ENCODE measurements at regions not wholly inside any gene's neighbourhood (a gene's known extent, or its start where the extent isn't known, plus 50 kb on each side); places are given as distances from the start of the nearest gene placed in this dataset.

DNA sequence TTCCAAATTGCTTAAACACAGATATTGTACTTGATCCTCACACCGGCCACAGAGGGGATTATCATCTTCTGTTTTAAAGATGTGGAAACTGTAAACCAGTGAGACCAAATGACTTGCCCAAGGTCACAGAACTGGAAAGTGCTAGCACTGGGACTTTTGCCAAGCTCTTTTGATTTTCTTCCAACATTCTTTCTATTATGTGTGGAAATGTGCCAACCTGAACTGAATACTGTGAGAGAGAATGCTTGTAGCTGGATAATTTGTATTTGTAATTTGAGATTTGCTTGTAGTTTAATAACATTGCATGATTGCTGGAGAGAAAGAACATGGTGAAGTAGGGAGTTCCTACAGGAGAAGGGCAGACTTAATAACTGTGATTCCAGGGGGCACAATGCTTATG lies 977.9 kb upstream of the NUDT12 start:
- H3K4me1 ChIP-seq (ENCODE audit: control insufficient read depth in 3 of 3, insufficient read depth in 3 of 3, low read length in 3 of 3), result no peaks in the 10 kb centered on the region
- H3K9me3 ChIP-seq (ENCODE audit: control insufficient read depth in 3 of 3, low read length in 3 of 3), result no peaks in the 10 kb centered on the region
- H3K9ac ChIP-seq (ENCODE audit: low read depth in 1 of 3, low read length in 3 of 3), result no peak overlapping the region
- no peak overlapping the region for H3K4me3 ChIP-seq (ENCODE audit: low read length in 3 of 3)
- H3K27ac ChIP-seq (ENCODE audit: low read depth, low read length), result no peak overlapping the region
- no peaks in the 10 kb centered on the region for H3K36me3 ChIP-seq (ENCODE audit: control insufficient read depth in 3 of 3, insufficient read depth in 3 of 3, low read length in 3 of 3)
- no peaks in the 10 kb centered on the region for H3K27me3 ChIP-seq (ENCODE audit: control insufficient read depth in 3 of 3, insufficient read depth in 3 of 3, low read length in 3 of 3)

DNA sequence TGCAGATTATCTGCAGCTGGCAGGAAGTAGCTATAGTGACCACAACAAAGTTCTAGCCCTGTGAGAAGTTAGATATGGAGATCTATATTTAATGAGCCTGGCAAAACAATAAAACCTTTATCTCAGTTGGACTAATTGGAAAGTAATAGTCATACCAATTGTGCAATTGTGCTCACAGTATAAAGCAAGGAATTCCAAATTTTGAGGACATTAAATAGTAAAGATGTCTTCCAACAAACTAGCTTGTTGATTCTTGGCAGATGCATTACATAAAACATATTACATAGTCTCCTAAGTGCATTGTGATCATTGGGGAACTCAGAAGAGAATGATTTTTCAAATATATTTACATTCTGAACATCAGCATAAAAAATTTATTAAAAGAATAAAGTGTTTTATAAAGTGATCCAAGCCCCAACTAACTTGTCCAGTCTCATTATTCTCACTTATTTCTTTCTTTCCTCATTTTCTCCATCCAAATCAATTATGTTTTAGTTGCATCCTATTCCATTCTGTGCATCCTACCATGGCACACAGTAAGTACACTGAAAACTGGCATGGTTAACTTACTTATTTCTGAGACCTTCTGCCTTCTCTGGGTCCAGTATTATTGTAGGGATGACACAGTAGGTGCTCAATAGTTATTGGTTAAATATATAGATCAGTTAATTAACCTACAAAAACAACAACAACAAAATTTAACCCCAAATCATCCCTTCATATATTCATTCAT lies 977.2 kb upstream of the NUDT12 start:
- Histone ChIP-seq H3K4me3 (ENCODE audit: low read length in 3 of 3) (no peak overlapping the region), H3K36me3 (ENCODE audit: control insufficient read depth in 3 of 3, insufficient read depth in 3 of 3, low read length in 3 of 3) (no peaks in the 10 kb centered on the region), H3K27ac (ENCODE audit: low read depth, low read length) (no peak overlapping the region), H3K9me3 (ENCODE audit: control insufficient read depth in 3 of 3, low read length in 3 of 3) (no peaks in the 10 kb centered on the region), H3K4me1 (ENCODE audit: control insufficient read depth in 3 of 3, insufficient read depth in 3 of 3, low read length in 3 of 3) (no peaks in the 10 kb centered on the region), H3K27me3 (ENCODE audit: control insufficient read depth in 3 of 3, insufficient read depth in 3 of 3, low read length in 3 of 3) (no peaks in the 10 kb centered on the region), H3K9ac (ENCODE audit: low read depth in 1 of 3, low read length in 3 of 3) (no peak overlapping the region)

DNA sequence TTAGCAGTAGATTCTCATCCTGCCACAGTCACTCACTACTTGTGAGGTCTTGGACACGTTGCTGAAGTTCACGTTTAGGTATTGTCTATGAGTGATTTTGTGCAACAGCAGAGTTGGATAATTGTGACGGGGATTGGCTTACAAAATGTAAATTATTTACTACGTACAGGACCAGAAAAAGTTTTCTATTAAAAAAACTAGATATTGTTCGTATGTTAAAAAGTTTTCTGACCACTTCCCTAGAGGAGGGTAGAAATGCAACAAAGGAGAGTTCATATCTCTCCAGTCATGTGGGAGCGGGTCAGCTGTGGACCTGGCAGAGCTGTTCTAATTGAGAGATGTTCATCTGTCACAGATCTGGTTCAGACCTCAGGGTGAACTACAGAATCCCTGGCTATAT lies 976.1 kb upstream of the NUDT12 start:
- H3K9me3 ChIP-seq (ENCODE audit: control insufficient read depth in 3 of 3, low read length in 3 of 3), result no peaks in the 10 kb centered on the region
- H3K9ac ChIP-seq (ENCODE audit: low read depth in 1 of 3, low read length in 3 of 3), result no peak overlapping the region
- no peaks in the 10 kb centered on the region for H3K27me3 ChIP-seq (ENCODE audit: control insufficient read depth in 3 of 3, insufficient read depth in 3 of 3, low read length in 3 of 3)
- H3K4me3 ChIP-seq (ENCODE audit: low read length in 3 of 3), result no peak overlapping the region
- no peak overlapping the region for H3K27ac ChIP-seq (ENCODE audit: low read depth, low read length)
- no peaks in the 10 kb centered on the region for H3K36me3 ChIP-seq (ENCODE audit: control insufficient read depth in 3 of 3, insufficient read depth in 3 of 3, low read length in 3 of 3)
- no peaks in the 10 kb centered on the region for H3K4me1 ChIP-seq (ENCODE audit: control insufficient read depth in 3 of 3, insufficient read depth in 3 of 3, low read length in 3 of 3)

DNA sequence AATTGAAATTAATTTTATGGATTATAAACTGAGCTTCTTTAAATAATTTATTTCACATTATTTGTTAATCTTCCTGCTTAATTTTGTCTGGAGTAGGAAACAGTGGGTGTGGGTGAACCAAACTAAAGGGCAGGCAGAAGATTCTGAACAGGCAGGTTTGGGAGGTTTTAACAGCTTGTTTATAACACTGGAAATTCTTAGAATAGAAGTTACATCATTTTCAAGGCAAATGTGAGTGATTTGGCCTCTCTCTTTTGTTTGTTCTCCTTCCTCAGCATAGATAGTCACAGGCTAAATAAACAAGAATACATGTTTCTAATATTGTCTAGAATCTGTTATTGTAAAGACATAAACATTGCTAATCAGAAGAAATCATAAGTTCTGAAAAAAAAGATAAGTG lies 970.9 kb upstream of the NUDT12 start:
- Histone ChIP-seq H3K4me3 (ENCODE audit: low read length in 3 of 3) (no peak overlapping the region), H3K4me1 (ENCODE audit: control insufficient read depth in 3 of 3, insufficient read depth in 3 of 3, low read length in 3 of 3) (no peaks in the 10 kb centered on the region), H3K9ac (ENCODE audit: low read depth in 1 of 3, low read length in 3 of 3) (no peak overlapping the region), H3K27me3 (ENCODE audit: control insufficient read depth in 3 of 3, insufficient read depth in 3 of 3, low read length in 3 of 3) (no peaks in the 10 kb centered on the region), H3K27ac (ENCODE audit: low read depth, low read length) (no peak overlapping the region), H3K9me3 (ENCODE audit: control insufficient read depth in 3 of 3, low read length in 3 of 3) (no peaks in the 10 kb centered on the region), H3K36me3 (ENCODE audit: control insufficient read depth in 3 of 3, insufficient read depth in 3 of 3, low read length in 3 of 3) (no peaks in the 10 kb centered on the region)

DNA sequence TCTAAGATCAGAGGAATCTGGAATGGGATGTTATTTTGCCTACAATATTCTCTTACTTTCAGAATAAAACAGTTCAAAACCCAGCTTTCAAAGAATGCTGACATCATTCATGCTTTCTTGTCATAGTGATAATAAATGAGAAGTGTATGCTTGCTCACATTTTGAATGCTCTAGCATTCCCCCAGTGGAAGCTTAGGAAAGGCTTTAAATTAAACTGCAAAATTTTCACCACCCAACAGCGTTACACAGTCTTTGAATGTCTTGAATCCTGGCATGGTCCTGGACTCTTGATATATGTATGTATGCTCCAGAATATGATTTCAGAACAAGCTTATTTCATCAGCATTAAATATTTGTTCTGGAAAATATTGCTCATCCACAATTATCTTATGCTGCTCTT lies 964.3 kb upstream of the NUDT12 start:
- no peaks in the 10 kb centered on the region for H3K4me1 ChIP-seq (ENCODE audit: control insufficient read depth in 3 of 3, insufficient read depth in 3 of 3, low read length in 3 of 3)
- no peaks in the 10 kb centered on the region for H3K36me3 ChIP-seq (ENCODE audit: control insufficient read depth in 3 of 3, insufficient read depth in 3 of 3, low read length in 3 of 3)
- H3K27ac ChIP-seq (ENCODE audit: low read depth, low read length), result no peak overlapping the region
- H3K9me3 ChIP-seq (ENCODE audit: control insufficient read depth in 3 of 3, low read length in 3 of 3), result peaks cover 0 to 2% (median 0%) of the 10 kb centered on the region in 3 donors
- H3K9ac ChIP-seq (ENCODE audit: low read depth in 1 of 3, low read length in 3 of 3), result no peak overlapping the region
- no peaks in the 10 kb centered on the region for H3K27me3 ChIP-seq (ENCODE audit: control insufficient read depth in 3 of 3, insufficient read depth in 3 of 3, low read length in 3 of 3)
- no peak overlapping the region for H3K4me3 ChIP-seq (ENCODE audit: low read length in 3 of 3)

DNA sequence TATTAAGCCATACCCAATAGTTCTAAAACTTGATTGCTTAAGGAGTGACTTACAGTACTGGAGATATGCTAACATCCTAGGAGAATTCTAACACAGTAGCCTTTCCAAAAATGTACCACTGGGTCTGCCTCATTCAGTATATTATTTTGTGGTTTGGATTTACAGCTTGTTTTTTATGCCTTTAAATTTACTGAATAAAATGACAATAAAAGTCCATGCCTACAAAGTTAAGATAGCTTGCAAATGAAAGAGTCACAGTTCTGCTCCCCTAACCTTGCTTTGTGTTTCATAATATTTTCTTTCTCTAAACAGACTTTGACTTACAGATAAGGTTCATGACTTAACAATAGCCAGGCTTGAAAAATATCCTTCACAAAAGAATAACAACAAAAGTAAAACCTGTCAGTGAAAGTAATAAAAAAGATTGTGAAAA lies 951.1 kb upstream of the NUDT12 start:
- Histone ChIP-seq H3K9me3 (ENCODE audit: control insufficient read depth in 3 of 3, low read length in 3 of 3) (peaks cover 0 to 1% (median 0%) of the 10 kb centered on the region in 3 donors), H3K27ac (ENCODE audit: low read depth, low read length) (no peak overlapping the region), H3K27me3 (ENCODE audit: control insufficient read depth in 3 of 3, insufficient read depth in 3 of 3, low read length in 3 of 3) (no peaks in the 10 kb centered on the region), H3K9ac (ENCODE audit: low read depth in 1 of 3, low read length in 3 of 3) (no peak overlapping the region), H3K4me1 (ENCODE audit: control insufficient read depth in 3 of 3, insufficient read depth in 3 of 3, low read length in 3 of 3) (no peaks in the 10 kb centered on the region), H3K4me3 (ENCODE audit: low read length in 3 of 3) (no peak overlapping the region), H3K36me3 (ENCODE audit: control insufficient read depth in 3 of 3, insufficient read depth in 3 of 3, low read length in 3 of 3) (no peaks in the 10 kb centered on the region)

DNA sequence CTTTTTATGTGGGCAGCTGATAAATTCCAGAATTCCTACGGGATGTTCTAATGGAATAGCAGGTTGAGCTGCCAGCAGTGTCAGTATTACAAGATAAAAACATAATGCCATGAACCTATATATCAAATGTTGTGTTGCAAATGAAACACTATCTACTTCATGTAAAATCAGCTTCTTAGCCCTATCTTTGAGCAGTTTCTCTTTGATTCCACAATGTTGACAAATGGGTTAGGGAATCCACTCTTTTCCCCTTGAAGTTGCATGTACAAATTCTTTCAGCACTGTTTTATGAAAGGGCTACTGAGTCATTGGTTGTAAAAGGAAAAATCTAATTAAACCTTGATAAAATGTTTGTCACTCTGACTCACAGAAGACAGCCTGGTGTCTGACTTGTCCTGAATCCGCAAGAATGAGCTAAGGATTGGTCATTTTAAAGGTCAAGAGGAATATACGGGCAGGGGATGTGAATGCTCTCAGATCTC lies 950.6 kb upstream of the NUDT12 start:
- no peak overlapping the region for H3K4me3 ChIP-seq (ENCODE audit: low read length in 3 of 3)
- H3K9ac ChIP-seq (ENCODE audit: low read depth in 1 of 3, low read length in 3 of 3), result no peak overlapping the region
- H3K27ac ChIP-seq (ENCODE audit: low read depth, low read length), result no peak overlapping the region
- H3K36me3 ChIP-seq (ENCODE audit: control insufficient read depth in 3 of 3, insufficient read depth in 3 of 3, low read length in 3 of 3), result no peaks in the 10 kb centered on the region
- no peaks in the 10 kb centered on the region for H3K4me1 ChIP-seq (ENCODE audit: control insufficient read depth in 3 of 3, insufficient read depth in 3 of 3, low read length in 3 of 3)
- H3K9me3 ChIP-seq (ENCODE audit: control insufficient read depth in 3 of 3, low read length in 3 of 3), result peaks cover 0 to 1% (median 0%) of the 10 kb centered on the region in 3 donors
- H3K27me3 ChIP-seq (ENCODE audit: control insufficient read depth in 3 of 3, insufficient read depth in 3 of 3, low read length in 3 of 3), result no peaks in the 10 kb centered on the region

DNA sequence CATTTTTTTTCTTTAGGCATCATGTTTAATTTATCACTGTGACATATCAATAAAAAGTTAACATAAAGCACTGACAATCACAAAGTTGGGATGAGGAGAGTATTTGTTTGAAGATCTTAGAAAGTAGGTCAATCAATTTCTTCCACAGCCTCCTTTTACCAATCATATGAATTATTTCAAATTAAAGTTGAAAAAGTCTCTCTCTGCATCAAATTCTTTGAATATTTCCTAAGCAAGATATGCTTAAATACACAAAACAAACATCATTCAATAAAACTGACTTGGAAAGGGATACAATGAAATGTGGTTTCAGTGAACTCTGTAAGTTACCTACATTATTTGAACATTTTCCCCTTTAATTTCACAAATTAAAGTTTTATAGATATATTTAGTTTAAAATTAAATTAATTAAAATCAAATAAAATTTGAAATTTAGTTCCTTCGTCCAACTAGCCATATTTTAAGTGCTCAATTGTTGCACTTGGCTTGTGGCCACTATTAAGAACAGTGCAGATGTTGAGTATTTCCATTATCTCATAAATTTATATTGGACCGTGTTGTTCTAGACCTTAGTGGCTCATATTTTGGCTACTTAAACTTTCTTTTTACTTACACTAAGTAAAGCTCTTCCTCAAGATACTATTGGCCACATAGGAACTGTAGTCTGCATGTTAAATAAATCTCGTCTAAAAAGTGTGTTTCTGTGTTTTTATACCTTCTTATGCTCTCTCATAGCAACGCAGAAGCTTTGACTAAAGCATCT lies 949.7 kb upstream of the NUDT12 start:
- Histone ChIP-seq H3K9ac (ENCODE audit: low read depth in 1 of 3, low read length in 3 of 3) (no peak overlapping the region), H3K4me1 (ENCODE audit: control insufficient read depth in 3 of 3, insufficient read depth in 3 of 3, low read length in 3 of 3) (no peaks in the 10 kb centered on the region), H3K4me3 (ENCODE audit: low read length in 3 of 3) (no peak overlapping the region), H3K27ac (ENCODE audit: low read depth, low read length) (no peak overlapping the region), H3K36me3 (ENCODE audit: control insufficient read depth in 3 of 3, insufficient read depth in 3 of 3, low read length in 3 of 3) (no peaks in the 10 kb centered on the region), H3K27me3 (ENCODE audit: control insufficient read depth in 3 of 3, insufficient read depth in 3 of 3, low read length in 3 of 3) (no peaks in the 10 kb centered on the region), H3K9me3 (ENCODE audit: control insufficient read depth in 3 of 3, low read length in 3 of 3) (peaks cover 0 to 1% (median 0%) of the 10 kb centered on the region in 3 donors)

DNA sequence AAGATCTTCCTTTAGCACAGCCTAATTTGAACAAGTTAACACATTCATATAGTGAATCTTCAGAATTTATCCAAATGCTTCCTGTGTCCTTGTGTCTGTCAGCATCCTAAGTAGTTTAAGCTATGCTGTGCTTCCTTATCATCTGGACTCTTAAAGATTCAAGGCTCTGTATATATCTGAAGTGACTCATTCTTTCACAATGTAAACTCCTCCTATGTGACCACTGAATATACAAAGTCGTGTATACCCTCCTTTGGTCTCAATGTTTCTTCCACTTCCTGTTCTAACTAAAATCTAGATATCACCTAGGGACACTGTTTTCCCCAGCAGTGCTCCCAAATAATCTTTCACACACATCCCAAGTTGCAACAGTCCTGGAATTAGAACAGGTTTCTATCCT lies 935.7 kb upstream of the NUDT12 start:
- no peaks in the 10 kb centered on the region for H3K4me1 ChIP-seq (ENCODE audit: control insufficient read depth in 3 of 3, insufficient read depth in 3 of 3, low read length in 3 of 3)
- no peaks in the 10 kb centered on the region for H3K9me3 ChIP-seq (ENCODE audit: control insufficient read depth in 3 of 3, low read length in 3 of 3)
- H3K4me3 ChIP-seq (ENCODE audit: low read length in 3 of 3), result no peak overlapping the region

DNA sequence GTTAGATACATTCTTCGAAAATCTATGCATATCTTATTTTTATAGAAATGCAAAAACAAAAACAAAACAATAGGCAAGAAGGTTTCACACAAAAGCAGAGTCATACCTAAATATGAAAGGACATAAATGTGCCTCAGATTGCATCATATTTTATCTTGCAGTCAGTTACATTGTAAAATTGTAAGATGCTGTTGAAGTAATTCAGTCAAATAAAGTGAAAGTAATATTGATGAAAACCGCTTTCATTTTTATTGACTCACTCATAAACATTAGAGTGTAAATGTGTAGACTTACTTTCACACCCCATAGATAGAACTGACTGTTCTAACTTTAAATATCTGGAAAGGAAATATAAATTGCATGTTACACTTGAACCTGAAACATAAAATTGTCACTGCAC lies 931.5 kb upstream of the NUDT12 start:
- Histone ChIP-seq H3K27ac (ENCODE audit: low read depth, low read length) (no peak overlapping the region), H3K4me3 (ENCODE audit: low read length in 3 of 3) (no peak overlapping the region), H3K36me3 (ENCODE audit: control insufficient read depth in 3 of 3, insufficient read depth in 3 of 3, low read length in 3 of 3) (no peaks in the 10 kb centered on the region), H3K4me1 (ENCODE audit: control insufficient read depth in 3 of 3, insufficient read depth in 3 of 3, low read length in 3 of 3) (no peaks in the 10 kb centered on the region), H3K9me3 (ENCODE audit: control insufficient read depth in 3 of 3, low read length in 3 of 3) (no peaks in the 10 kb centered on the region), H3K9ac (ENCODE audit: low read depth in 1 of 3, low read length in 3 of 3) (no peak overlapping the region), H3K27me3 (ENCODE audit: control insufficient read depth in 3 of 3, insufficient read depth in 3 of 3, low read length in 3 of 3) (no peaks in the 10 kb centered on the region)

More for the DNA sequence above, 935.7 kb upstream of the NUDT12 start:
- Histone ChIP-seq H3K27ac (ENCODE audit: low read depth, low read length) (no peak overlapping the region), H3K27me3 (ENCODE audit: control insufficient read depth in 3 of 3, insufficient read depth in 3 of 3, low read length in 3 of 3) (no peaks in the 10 kb centered on the region), H3K9ac (ENCODE audit: low read depth in 1 of 3, low read length in 3 of 3) (no peak overlapping the region), H3K36me3 (ENCODE audit: control insufficient read depth in 3 of 3, insufficient read depth in 3 of 3, low read length in 3 of 3) (no peaks in the 10 kb centered on the region)
